ENCODE measurements at regions not wholly inside any gene's neighbourhood (a gene's known extent, or its start where the extent isn't known, plus 50 kb on each side); places are given as distances from the start of the nearest gene placed in this dataset.
"Not testable (repeated sequence)": the region's sequence is repeated elsewhere in the genome, so short reads cannot be mapped to it uniquely, and the experiment has no call there.

GRCh38 chr2:180927030-180927686, 53.2 kb upstream of the UBE2E3 start:
- no peak for DNase-seq

GRCh38 chr2:180925700-180926099, 54.7 kb upstream of the UBE2E3 start:
- DNase-seq, result no peak

GRCh38 chr2:180924063-180924462, 56.3 kb upstream of the UBE2E3 start:
- no peak for DNase-seq

GRCh38 chr2:180910831-180911665, 69.4 kb upstream of the UBE2E3 start:
- no peak for DNase-seq

GRCh38 chr2:180907731-180908130, 72.7 kb upstream of the UBE2E3 start:
- no peak for DNase-seq

GRCh38 chr2:180905461-180905860, 74.9 kb upstream of the UBE2E3 start:
- no peak for DNase-seq

GRCh38 chr2:180905002-180905401, 75.4 kb upstream of the UBE2E3 start:
- no peak for DNase-seq

- DNase-seq, result no peak
These were observed 79.1 kb upstream of the UBE2E3 start for GRCh38 chr2:180901331-180901730.

GRCh38 chr2:180893752-180894151, 86.7 kb upstream of the UBE2E3 start:
- no peak for DNase-seq

- DNase-seq, result no peak
These were observed 88.3 kb upstream of the UBE2E3 start for GRCh38 chr2:180892091-180892490.

GRCh38 chr2:180891360-180891759, 89.0 kb upstream of the UBE2E3 start:
- DNase-seq, result no peak

- no peak for DNase-seq
These were observed 89.6 kb upstream of the UBE2E3 start for GRCh38 chr2:180890781-180891180.

- DNase-seq, result no peak
These were observed 97.4 kb upstream of the UBE2E3 start for GRCh38 chr2:180882959-180883358.

- DNase-seq, result no peak
These were observed 103.9 kb upstream of the UBE2E3 start for GRCh38 chr2:180876506-180876905.

GRCh38 chr2:180873219-180873618, 107.2 kb upstream of the UBE2E3 start:
- DNase-seq, result no peak

GRCh38 chr2:180872781-180873180, 107.6 kb upstream of the UBE2E3 start:
- DNase-seq, result not testable (repeated sequence)

GRCh38 chr2:180872255-180872654, 108.2 kb upstream of the UBE2E3 start:
- DNase-seq, result no peak

- no peak for DNase-seq
These were observed 108.8 kb upstream of the UBE2E3 start for GRCh38 chr2:180871649-180872048.

- no peak for DNase-seq
These were observed 130.6 kb upstream of the UBE2E3 start for GRCh38 chr2:180849851-180850250.

- DNase-seq, result no peak
These were observed 132.0 kb upstream of the UBE2E3 start for GRCh38 chr2:180848393-180848792.

GRCh38 chr2:180846756-180847472, 133.5 kb upstream of the UBE2E3 start:
- no peak for DNase-seq

GRCh38 chr2:180842461-180842860, 137.9 kb upstream of the UBE2E3 start:
- no peak for DNase-seq

GRCh38 chr2:180840641-180841040, 139.8 kb upstream of the UBE2E3 start:
- no peak for DNase-seq

- DNase-seq, result no peak
These were observed 150.6 kb upstream of the UBE2E3 start for GRCh38 chr2:180829836-180830235.

All from T-helper 1 cell (primary cell).